ENCODE measurements at regions not wholly inside any gene's neighbourhood (a gene's known extent, or its start where the extent isn't known, plus 50 kb on each side); places are given as distances from the start of the nearest gene placed in this dataset.

GRCh38 chr2:7685342-7686015, 768.3 kb downstream of the RNF144A start:
- Histone ChIP-seq H3K27me3 (no peaks in the 10 kb centered on the region), H3K27ac (no peak overlapping the region), H3K36me3 (no peaks in the 10 kb centered on the region), H3K9me3 (no peaks in the 10 kb centered on the region), H3K4me1 (no peaks in the 10 kb centered on the region), H3K4me3 (no peak overlapping the region)
- in situ Hi-C loops (cut with MboI; ENCODE audit: low sequenced_read_pairs in 4 of 4) (no loop called here), intact Hi-C loops (cut with DNase I; ENCODE audit: low total_unique reads) (no loop called here)
- ATAC-seq: no peak
- no peak for DNase-seq
- no peak for TF ChIP-seq CTCF (IDR thresholded peaks at IDR 0.05 in 4 of 5, conservative IDR thresholded peaks at IDR 0.05 in 1 of 5)
- TF ChIP-seq POLR2A (IDR thresholded peaks at IDR 0.05): no peak

- H3K4me1 ChIP-seq: no peaks in the 10 kb centered on the region
- DNase-seq: no peak
- no peaks in the 10 kb centered on the region for H3K27me3 ChIP-seq
- H3K4me3 ChIP-seq: no peak overlapping the region
- intact Hi-C loops (cut with DNase I; ENCODE audit: low total_unique reads): no loop called here
- ATAC-seq: no peak
- H3K36me3 ChIP-seq: no peaks in the 10 kb centered on the region
- no peak for TF ChIP-seq POLR2A (IDR thresholded peaks at IDR 0.05)
- TF ChIP-seq CTCF (IDR thresholded peaks at IDR 0.05 in 4 of 5, conservative IDR thresholded peaks at IDR 0.05 in 1 of 5): no peak
- no peaks in the 10 kb centered on the region for H3K9me3 ChIP-seq
- no peak overlapping the region for H3K27ac ChIP-seq
- in situ Hi-C loops (cut with MboI; ENCODE audit: low sequenced_read_pairs in 4 of 4): no loop called here
Observed at GRCh38 chr2:7686016-7686385, 768.8 kb downstream of the RNF144A start.

- no peak overlapping the region for H3K27ac ChIP-seq
- H3K9me3 ChIP-seq: no peaks in the 10 kb centered on the region
- TF ChIP-seq POLR2A (IDR thresholded peaks at IDR 0.05) (no peak), CTCF (IDR thresholded peaks at IDR 0.05 in 4 of 5, conservative IDR thresholded peaks at IDR 0.05 in 1 of 5) (no peak)
- no peak overlapping the region for H3K4me3 ChIP-seq
- no peaks in the 10 kb centered on the region for H3K36me3 ChIP-seq
- DNase-seq: no peak
- intact Hi-C loops (cut with DNase I; ENCODE audit: low total_unique reads): no loop called here
- ATAC-seq: no peak
- no peaks in the 10 kb centered on the region for H3K27me3 ChIP-seq
- in situ Hi-C loops (cut with MboI; ENCODE audit: low sequenced_read_pairs in 4 of 4): no loop called here
- H3K4me1 ChIP-seq: no peaks in the 10 kb centered on the region
Observed at GRCh38 chr2:7691961-7692656, 774.9 kb downstream of the RNF144A start.

GRCh38 chr2:7692657-7693161, 775.5 kb downstream of the RNF144A start:
- in situ Hi-C loops (cut with MboI; ENCODE audit: low sequenced_read_pairs in 4 of 4): no loop called here
- Histone ChIP-seq H3K4me3 (no peak overlapping the region), H3K36me3 (no peaks in the 10 kb centered on the region), H3K27me3 (no peaks in the 10 kb centered on the region), H3K4me1 (no peaks in the 10 kb centered on the region), H3K9me3 (no peaks in the 10 kb centered on the region), H3K27ac (no peak overlapping the region)
- peak in 1 of 2 donors; percentile 64 for DNase-seq
- no peak for TF ChIP-seq POLR2A (IDR thresholded peaks at IDR 0.05)
- TF ChIP-seq CTCF (IDR thresholded peaks at IDR 0.05 in 4 of 5, conservative IDR thresholded peaks at IDR 0.05 in 1 of 5): no peak
- intact Hi-C loops (cut with DNase I; ENCODE audit: low total_unique reads): no loop called here
- ATAC-seq: peak; percentile 39 to 76
